GM12872 (cell line): ENCODE measurements at regions not wholly inside any gene's neighbourhood (a gene's known extent, or its start where the extent isn't known, plus 50 kb on each side); places are given as distances from the start of the nearest gene placed in this dataset.

Experiments
- CTCF ChIP-seq: IDR thresholded peaks from 3 replicates; pipeline ENCODE4 v1.5.1; 2011; ENCODE audit warnings: low read depth, mild to moderate bottlenecking, low read length, moderate library complexity; ENCODE audit not compliant: insufficient read depth

GRCh38 chr7:98495200-98495955, 94.5 kb upstream of the BAIAP2L1 start:
- no peak for TF ChIP-seq CTCF

GRCh38 chr7:98493030-98493778, 92.3 kb upstream of the BAIAP2L1 start:
- no peak for TF ChIP-seq CTCF

GRCh38 chr7:98488167-98488566, 87.3 kb upstream of the BAIAP2L1 start:
- TF ChIP-seq CTCF = no peak

- TF ChIP-seq CTCF = no peak
Observed at GRCh38 chr7:98483964-98484545, 83.2 kb upstream of the BAIAP2L1 start.

- TF ChIP-seq CTCF = no peak
Observed at GRCh38 chr7:98483276-98483963, 82.5 kb upstream of the BAIAP2L1 start.

GRCh38 chr7:98479318-98479717, 78.4 kb upstream of the BAIAP2L1 start:
- TF ChIP-seq CTCF = no peak

- TF ChIP-seq CTCF = no peak
Observed at GRCh38 chr7:98475352-98475751, 74.5 kb upstream of the BAIAP2L1 start.
